ENCODE measurements at regions not wholly inside any gene's neighbourhood (a gene's known extent, or its start where the extent isn't known, plus 50 kb on each side); places are given as distances from the start of the nearest gene placed in this dataset.

DNA sequence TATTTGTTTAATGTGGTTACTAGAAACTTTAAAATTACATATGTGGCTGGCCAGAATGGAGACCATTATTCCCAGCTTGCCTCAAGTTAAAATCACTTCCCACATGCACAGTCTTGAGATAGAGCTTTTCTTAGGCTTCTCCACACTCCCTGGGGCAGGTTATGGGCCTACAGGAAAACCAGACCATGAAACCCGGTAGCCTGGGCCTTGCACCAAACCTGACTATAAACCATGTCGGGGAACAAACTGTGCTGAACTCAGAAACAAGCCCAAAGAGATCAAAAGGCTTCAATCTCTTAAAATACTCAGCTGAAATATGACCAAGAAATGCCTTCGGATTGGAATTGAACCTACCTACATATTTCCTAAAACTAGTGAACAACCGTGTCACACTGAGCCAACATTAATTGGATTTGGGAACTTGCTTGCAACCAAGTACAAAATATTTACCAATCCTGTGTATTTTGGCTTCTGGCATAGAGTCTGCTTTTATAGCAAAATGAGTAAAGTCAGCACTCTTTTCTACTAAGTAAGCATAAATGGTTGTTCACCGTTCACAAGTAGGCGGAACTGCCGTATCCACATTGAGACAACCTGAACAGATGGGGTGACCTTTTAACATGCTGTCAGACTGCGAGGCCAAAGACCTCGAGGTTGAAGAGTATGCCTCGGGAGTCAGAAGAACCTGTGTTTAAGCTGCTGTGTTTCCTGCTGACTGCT lies 199.5 kb downstream of the FAM76B start:
- Histone ChIP-seq H4K20me1 (ENCODE audit: insufficient read depth, low read length) (no peaks in the 10 kb centered on the region), H3K36me3 (ENCODE audit: insufficient read depth, low read length) (no peaks in the 10 kb centered on the region), H3K27me3 (ENCODE audit: insufficient read depth, low read length, poor library complexity) (peaks cover 7% of the 10 kb centered on the region), H2AFZ (ENCODE audit: low read depth, low read length) (no peak overlapping the region), H3K4me1 (ENCODE audit: insufficient read depth, low read length) (no peaks in the 10 kb centered on the region), H3K4me3 (ENCODE audit: low read depth in 1 of 2, low read length in 2 of 2) (no peak overlapping the region), H3K9me3 (ENCODE audit: insufficient read depth, low read length, severe bottlenecking) (no peaks in the 10 kb centered on the region), H3K79me2 (ENCODE audit: insufficient read depth, low read length) (no peaks in the 10 kb centered on the region), H3K4me2 (ENCODE audit: insufficient read depth, low read length) (no peak overlapping the region), H3K27ac (ENCODE audit: low read length) (no peak overlapping the region), H3K9ac (ENCODE audit: low read depth, low read length) (no peak overlapping the region)
- no peak for TF ChIP-seq CTCF (IDR thresholded peaks at IDR 0.05; ENCODE audit: borderline replicate concordance, extremely low read depth, low read length, poor library complexity, severe bottlenecking)
- TF ChIP-seq EZH2 (IDR thresholded peaks at IDR 0.05; ENCODE audit: borderline replicate concordance, low read depth, low read length, severe bottlenecking) = no peak
- ATAC-seq (ENCODE audit: insufficient read depth, low read depth) = no peak
- no peak for DNase-seq

- Histone ChIP-seq H3K79me2 (ENCODE audit: insufficient read depth, low read length) (no peaks in the 10 kb centered on the region), H3K4me3 (ENCODE audit: low read depth in 1 of 2, low read length in 2 of 2) (no peak overlapping the region), H3K27me3 (ENCODE audit: insufficient read depth, low read length, poor library complexity) (peaks cover 3% of the 10 kb centered on the region), H4K20me1 (ENCODE audit: insufficient read depth, low read length) (no peaks in the 10 kb centered on the region), H2AFZ (ENCODE audit: low read depth, low read length) (no peak overlapping the region), H3K9me3 (ENCODE audit: insufficient read depth, low read length, severe bottlenecking) (no peaks in the 10 kb centered on the region), H3K4me2 (ENCODE audit: insufficient read depth, low read length) (no peak overlapping the region), H3K27ac (ENCODE audit: low read length) (no peak overlapping the region), H3K4me1 (ENCODE audit: insufficient read depth, low read length) (no peaks in the 10 kb centered on the region), H3K36me3 (ENCODE audit: insufficient read depth, low read length) (no peaks in the 10 kb centered on the region), H3K9ac (ENCODE audit: low read depth, low read length) (no peak overlapping the region)
- ATAC-seq (ENCODE audit: insufficient read depth, low read depth) (no peak), DNase-seq (no peak)
- TF ChIP-seq CTCF (IDR thresholded peaks at IDR 0.05; ENCODE audit: borderline replicate concordance, extremely low read depth, low read length, poor library complexity, severe bottlenecking) = no peak
- TF ChIP-seq EZH2 (IDR thresholded peaks at IDR 0.05; ENCODE audit: borderline replicate concordance, low read depth, low read length, severe bottlenecking) = no peak
Observed at GRCh38 chr11:95588821-95589220, 200.8 kb downstream of the FAM76B start.

GRCh38 chr11:95586661-95587060 lies 202.9 kb downstream of the FAM76B start:
- H3K9ac ChIP-seq (ENCODE audit: low read depth, low read length) = no peak overlapping the region
- H3K36me3 ChIP-seq (ENCODE audit: insufficient read depth, low read length) = no peaks in the 10 kb centered on the region
- H2AFZ ChIP-seq (ENCODE audit: low read depth, low read length) = no peak overlapping the region
- H3K4me3 ChIP-seq (ENCODE audit: low read depth in 1 of 2, low read length in 2 of 2) = no peak overlapping the region
- ATAC-seq (ENCODE audit: insufficient read depth, low read depth) (no peak), DNase-seq (no peak)
- TF ChIP-seq EZH2 (IDR thresholded peaks at IDR 0.05; ENCODE audit: borderline replicate concordance, low read depth, low read length, severe bottlenecking) = no peak
- H4K20me1 ChIP-seq (ENCODE audit: insufficient read depth, low read length) = no peaks in the 10 kb centered on the region
- no peaks in the 10 kb centered on the region for H3K27me3 ChIP-seq (ENCODE audit: insufficient read depth, low read length, poor library complexity)
- no peaks in the 10 kb centered on the region for H3K79me2 ChIP-seq (ENCODE audit: insufficient read depth, low read length)
- no peak overlapping the region for H3K27ac ChIP-seq (ENCODE audit: low read length)
- no peaks in the 10 kb centered on the region for H3K4me1 ChIP-seq (ENCODE audit: insufficient read depth, low read length)
- H3K4me2 ChIP-seq (ENCODE audit: insufficient read depth, low read length) = no peak overlapping the region
- H3K9me3 ChIP-seq (ENCODE audit: insufficient read depth, low read length, severe bottlenecking) = no peaks in the 10 kb centered on the region

DNA sequence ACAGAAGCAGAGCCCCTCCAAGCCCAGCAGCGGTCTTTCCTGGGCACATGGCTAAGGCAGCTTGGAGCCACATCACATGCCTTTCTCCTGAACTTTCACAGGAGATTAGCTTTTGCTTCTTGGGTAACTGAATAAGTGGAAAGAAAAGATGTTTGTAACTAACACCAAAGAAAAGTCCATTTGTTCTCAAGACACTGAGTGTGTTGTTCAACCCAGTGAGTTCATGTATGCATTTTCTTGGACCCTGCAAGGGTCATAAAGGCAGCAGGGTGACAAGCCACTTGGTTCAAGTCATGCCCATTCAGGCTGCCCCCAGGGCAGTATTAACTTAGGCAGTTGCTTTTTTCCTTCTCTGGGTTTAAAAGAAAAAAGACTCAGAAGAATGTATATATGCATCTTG lies 203.4 kb downstream of the FAM76B start:
- no peak overlapping the region for H3K4me2 ChIP-seq (ENCODE audit: insufficient read depth, low read length)
- no peak overlapping the region for H2AFZ ChIP-seq (ENCODE audit: low read depth, low read length)
- H3K4me3 ChIP-seq (ENCODE audit: low read depth in 1 of 2, low read length in 2 of 2) = no peak overlapping the region
- H4K20me1 ChIP-seq (ENCODE audit: insufficient read depth, low read length) = no peaks in the 10 kb centered on the region
- ATAC-seq (ENCODE audit: insufficient read depth, low read depth) (no peak), DNase-seq (no peak)
- H3K9me3 ChIP-seq (ENCODE audit: insufficient read depth, low read length, severe bottlenecking) = no peaks in the 10 kb centered on the region
- H3K9ac ChIP-seq (ENCODE audit: low read depth, low read length) = no peak overlapping the region
- no peaks in the 10 kb centered on the region for H3K79me2 ChIP-seq (ENCODE audit: insufficient read depth, low read length)
- H3K27me3 ChIP-seq (ENCODE audit: insufficient read depth, low read length, poor library complexity) = no peaks in the 10 kb centered on the region
- no peaks in the 10 kb centered on the region for H3K4me1 ChIP-seq (ENCODE audit: insufficient read depth, low read length)
- TF ChIP-seq CTCF (IDR thresholded peaks at IDR 0.05; ENCODE audit: borderline replicate concordance, extremely low read depth, low read length, poor library complexity, severe bottlenecking) (no peak), EZH2 (IDR thresholded peaks at IDR 0.05; ENCODE audit: borderline replicate concordance, low read depth, low read length, severe bottlenecking) (no peak)
- no peak overlapping the region for H3K27ac ChIP-seq (ENCODE audit: low read length)
- no peaks in the 10 kb centered on the region for H3K36me3 ChIP-seq (ENCODE audit: insufficient read depth, low read length)

Data from DND-41 (cell line).